Loucy (cell line): ENCODE measurements at regions not wholly inside any gene's neighbourhood (a gene's known extent, or its start where the extent isn't known, plus 50 kb on each side); places are given as distances from the start of the nearest gene placed in this dataset.

ENCODE experiments used
- H2AFZ ChIP-seq: fragments of 200-600 bp; sonication (generic); 2 replicates; pipeline ENCODE4 v1.6.0; 2016; ENCODE audit warnings: antibody characterized with exemption, mild to moderate bottlenecking, low read length, moderate library complexity
- H3F3A ChIP-seq: fragments of 200-600 bp; 2 replicates; pipeline ENCODE4 v1.6.0; 2016; ENCODE audit warnings: antibody characterized with exemption, low read depth, mild to moderate bottlenecking
- H3K27me3 ChIP-seq: fragments of 200-600 bp; sonication (generic); 2 replicates; pipeline ENCODE4 v1.6.1; 2014; ENCODE audit warnings: low read length, mild to moderate bottlenecking; ENCODE audit not compliant: insufficient read depth, poor library complexity, severe bottlenecking
- H3K36me3 ChIP-seq: fragments of 200-600 bp; sonication (generic); 2 replicates; pipeline ENCODE4 v1.6.1; 2016; ENCODE audit warnings: low read length; ENCODE audit not compliant: insufficient read depth
- H3K4me1 ChIP-seq: fragments of 200-600 bp; sonication (generic); 2 replicates; pipeline ENCODE4 v1.5.1; 2014; ENCODE audit warnings: low read length, mild to moderate bottlenecking; ENCODE audit not compliant: insufficient read depth, poor library complexity, severe bottlenecking
- H3K4me2 ChIP-seq: fragments of 200-600 bp; sonication (generic); 2 replicates; pipeline ENCODE4 v1.6.0; 2014; ENCODE audit warnings: antibody characterized with exemption, low read length, low read depth, mild to moderate bottlenecking; ENCODE audit not compliant: poor library complexity, severe bottlenecking
- H3K4me3 ChIP-seq: fragments of 200-600 bp; sonication (generic); 2 replicates; pipeline ENCODE4 v1.5.1; 2014; ENCODE audit warnings: low read length, mild to moderate bottlenecking, mixed read lengths; ENCODE audit not compliant: poor library complexity, severe bottlenecking
- H3K79me2 ChIP-seq: fragments of 200-600 bp; sonication (generic); 2 replicates; pipeline ENCODE4 v1.6.1; 2014; ENCODE audit warnings: low read length; ENCODE audit not compliant: insufficient read depth
- H3K9ac ChIP-seq: fragments of 200-600 bp; sonication (generic); 2 replicates; pipeline ENCODE4 v1.6.0; 2014; ENCODE audit warnings: mild to moderate bottlenecking, low read depth, low read length, moderate library complexity; ENCODE audit not compliant: poor library complexity, severe bottlenecking
- H3K9me2 ChIP-seq: fragments of 200-600 bp; sonication (generic); replicated peaks from 2 replicates; pipeline ENCODE4 v1.6.1; 2016; ENCODE audit warnings: low read depth, low read length, mixed read lengths
- H3K9me3 ChIP-seq: fragments of 200-600 bp; sonication (generic); 2 replicates; pipeline ENCODE4 v1.6.1; 2014; ENCODE audit warnings: mild to moderate bottlenecking, antibody characterized with exemption, low read length, low read depth; ENCODE audit not compliant: insufficient read depth
- H4K20me1 ChIP-seq: fragments of 200-600 bp; sonication (generic); 2 replicates; pipeline ENCODE4 v1.6.0; 2014; ENCODE audit warnings: antibody characterized with exemption, low read length, mild to moderate bottlenecking; ENCODE audit not compliant: insufficient read depth, poor library complexity, severe bottlenecking
- EZH2phosphoT487 ChIP-seq: fragments of 200-600 bp; IDR thresholded peaks from 2 replicates; pipeline ENCODE4 v1.6.1; 2018; ENCODE audit warnings: antibody characterized with exemption, mild to moderate bottlenecking, moderate library complexity, borderline replicate concordance
- TF ChIP-seq, protein P1 (sequence below): fragments of 200-600 bp; sonication (generic); conservative IDR thresholded peaks from 2 replicates; pipeline ENCODE4 v1.5.1; 2014; ENCODE audit warnings: mild to moderate bottlenecking, antibody characterized with exemption, low read length

DNA sequence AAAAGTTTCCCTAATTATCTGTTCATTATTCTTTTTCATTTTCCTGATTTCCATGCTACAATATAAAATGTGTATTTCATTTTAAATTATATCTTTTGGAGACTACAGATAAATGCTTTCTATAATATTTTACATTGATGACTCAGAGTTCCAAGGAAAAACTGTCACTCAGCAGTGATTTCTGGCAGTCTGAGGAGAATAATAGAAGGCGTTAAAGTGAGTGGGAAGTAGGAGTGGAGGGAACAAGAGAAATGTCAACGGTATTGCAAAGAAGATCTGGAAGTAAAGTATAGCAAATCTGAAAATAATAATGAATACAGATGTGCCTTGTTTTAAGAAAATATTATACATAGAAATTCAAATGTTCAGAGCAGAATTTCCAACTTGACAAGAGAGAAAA, 293.6 kb upstream of the PITX2 start:
- Histone ChIP-seq H3K36me3 (no peaks in the 10 kb centered on the region), H3K79me2 (no peaks in the 10 kb centered on the region), H3K9me3 (no peaks in the 10 kb centered on the region), H3K4me3 (no peak overlapping the region), H2AFZ (no peak overlapping the region), H3K9me2 (no peaks in the 10 kb centered on the region), H4K20me1 (no peaks in the 10 kb centered on the region), H3F3A (no peaks in the 10 kb centered on the region), H3K9ac (no peak overlapping the region), H3K4me1 (no peaks in the 10 kb centered on the region), H3K27me3 (no peaks in the 10 kb centered on the region), H3K4me2 (no peak overlapping the region)
- TF ChIP-seq EZH2phosphoT487: no peak
- TF ChIP-seq, protein P1, sequence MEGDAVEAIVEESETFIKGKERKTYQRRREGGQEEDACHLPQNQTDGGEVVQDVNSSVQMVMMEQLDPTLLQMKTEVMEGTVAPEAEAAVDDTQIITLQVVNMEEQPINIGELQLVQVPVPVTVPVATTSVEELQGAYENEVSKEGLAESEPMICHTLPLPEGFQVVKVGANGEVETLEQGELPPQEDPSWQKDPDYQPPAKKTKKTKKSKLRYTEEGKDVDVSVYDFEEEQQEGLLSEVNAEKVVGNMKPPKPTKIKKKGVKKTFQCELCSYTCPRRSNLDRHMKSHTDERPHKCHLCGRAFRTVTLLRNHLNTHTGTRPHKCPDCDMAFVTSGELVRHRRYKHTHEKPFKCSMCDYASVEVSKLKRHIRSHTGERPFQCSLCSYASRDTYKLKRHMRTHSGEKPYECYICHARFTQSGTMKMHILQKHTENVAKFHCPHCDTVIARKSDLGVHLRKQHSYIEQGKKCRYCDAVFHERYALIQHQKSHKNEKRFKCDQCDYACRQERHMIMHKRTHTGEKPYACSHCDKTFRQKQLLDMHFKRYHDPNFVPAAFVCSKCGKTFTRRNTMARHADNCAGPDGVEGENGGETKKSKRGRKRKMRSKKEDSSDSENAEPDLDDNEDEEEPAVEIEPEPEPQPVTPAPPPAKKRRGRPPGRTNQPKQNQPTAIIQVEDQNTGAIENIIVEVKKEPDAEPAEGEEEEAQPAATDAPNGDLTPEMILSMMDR: no peak

DNA sequence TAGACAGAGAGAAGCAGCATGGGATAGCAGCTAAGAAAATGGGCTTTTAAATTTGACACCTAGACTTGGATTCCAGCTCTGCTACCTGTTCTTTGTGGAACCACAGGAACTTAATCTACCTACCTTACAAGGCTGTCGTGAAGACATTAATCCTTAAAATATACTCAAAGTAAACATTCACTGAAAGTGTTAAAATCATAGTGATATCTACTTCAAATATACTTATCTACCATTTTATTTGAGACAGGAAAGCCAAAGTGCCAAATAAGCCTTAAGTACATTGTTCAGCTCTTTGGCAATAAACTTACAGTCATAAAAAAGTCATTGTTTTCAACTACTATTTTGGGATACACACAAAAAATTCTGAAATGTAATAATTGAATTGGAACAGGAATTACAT, 295.0 kb upstream of the PITX2 start:
- H3K79me2 ChIP-seq: no peaks in the 10 kb centered on the region
- no peaks in the 10 kb centered on the region for H3F3A ChIP-seq
- no peaks in the 10 kb centered on the region for H3K9me2 ChIP-seq
- TF ChIP-seq, protein P1: no peak
- no peak for TF ChIP-seq EZH2phosphoT487
- no peak overlapping the region for H3K9ac ChIP-seq
- no peaks in the 10 kb centered on the region for H4K20me1 ChIP-seq
- H3K4me3 ChIP-seq: no peak overlapping the region
- H3K9me3 ChIP-seq: no peaks in the 10 kb centered on the region
- no peak overlapping the region for H2AFZ ChIP-seq
- H3K4me1 ChIP-seq: no peaks in the 10 kb centered on the region
- no peaks in the 10 kb centered on the region for H3K27me3 ChIP-seq
- no peaks in the 10 kb centered on the region for H3K36me3 ChIP-seq
- no peak overlapping the region for H3K4me2 ChIP-seq

DNA sequence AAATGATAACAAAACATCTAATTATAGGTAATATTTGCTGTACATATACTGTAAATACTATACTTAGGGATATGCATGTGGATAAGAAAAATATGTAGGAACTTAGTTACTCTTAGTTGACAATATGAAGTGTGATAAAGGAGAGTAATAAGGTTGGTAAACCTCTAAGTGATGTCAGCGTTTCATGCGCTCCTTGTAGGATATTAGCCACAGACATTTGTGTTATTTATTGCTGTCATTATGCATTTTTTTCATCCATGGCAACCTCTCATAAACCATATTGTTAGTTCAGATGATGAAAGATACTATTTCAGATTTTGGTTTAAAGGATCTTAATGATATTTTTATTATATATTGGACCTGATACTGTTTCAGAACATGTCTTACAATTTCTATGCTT, 298.1 kb upstream of the PITX2 start:
- Histone ChIP-seq H3K9me3 (no peaks in the 10 kb centered on the region), H3K4me3 (no peak overlapping the region), H3K9me2 (no peaks in the 10 kb centered on the region), H2AFZ (no peak overlapping the region), H3K4me1 (no peaks in the 10 kb centered on the region), H3F3A (no peaks in the 10 kb centered on the region), H3K79me2 (no peaks in the 10 kb centered on the region), H3K9ac (no peak overlapping the region), H3K27me3 (no peaks in the 10 kb centered on the region), H3K4me2 (no peak overlapping the region), H3K36me3 (no peaks in the 10 kb centered on the region), H4K20me1 (no peaks in the 10 kb centered on the region)
- no peak for TF ChIP-seq EZH2phosphoT487
- TF ChIP-seq, protein P1: no peak
